B cell (primary cell): ENCODE measurements at regions not wholly inside any gene's neighbourhood (a gene's known extent, or its start where the extent isn't known, plus 50 kb on each side); places are given as distances from the start of the nearest gene placed in this dataset.
"Not testable (repeated sequence)": the region's sequence is repeated elsewhere in the genome, so short reads cannot be mapped to it uniquely, and the experiment has no call there.

Source experiments
- EZH2 ChIP-seq: IDR thresholded peaks from 2 replicates; pipeline ENCODE4 v1.6.1; 2012; ENCODE audit warnings: borderline replicate concordance, low read depth, mild to moderate bottlenecking, moderate library complexity, low read length; ENCODE audit not compliant: insufficient read depth, poor library complexity, severe bottlenecking
- TF ChIP-seq, protein P1 (sequence below): fragments of 200-600 bp; IDR thresholded peaks from one replicate; pipeline ENCODE4 v1.8.0; 2022; ENCODE audit warnings: antibody characterized with exemption, mild to moderate bottlenecking

DNA sequence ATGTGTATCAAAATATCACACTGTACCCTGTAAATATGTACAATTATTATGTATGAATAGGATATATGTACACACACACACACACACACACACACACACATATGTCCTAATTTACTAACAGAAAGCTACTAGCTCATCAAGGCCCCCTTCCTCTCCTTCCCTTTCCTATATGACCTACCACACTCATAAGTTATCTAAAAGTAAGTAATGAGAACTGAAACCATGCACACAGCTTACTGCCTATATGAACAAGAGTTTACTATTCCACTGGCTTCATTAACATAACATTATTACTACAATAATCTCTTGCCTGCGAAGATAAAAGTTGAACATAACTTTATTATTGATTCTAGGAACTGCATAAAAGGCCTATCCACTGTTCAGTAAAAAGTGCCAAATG lies 83.8 kb downstream of the MAGED4 start:
- TF ChIP-seq, protein P1, sequence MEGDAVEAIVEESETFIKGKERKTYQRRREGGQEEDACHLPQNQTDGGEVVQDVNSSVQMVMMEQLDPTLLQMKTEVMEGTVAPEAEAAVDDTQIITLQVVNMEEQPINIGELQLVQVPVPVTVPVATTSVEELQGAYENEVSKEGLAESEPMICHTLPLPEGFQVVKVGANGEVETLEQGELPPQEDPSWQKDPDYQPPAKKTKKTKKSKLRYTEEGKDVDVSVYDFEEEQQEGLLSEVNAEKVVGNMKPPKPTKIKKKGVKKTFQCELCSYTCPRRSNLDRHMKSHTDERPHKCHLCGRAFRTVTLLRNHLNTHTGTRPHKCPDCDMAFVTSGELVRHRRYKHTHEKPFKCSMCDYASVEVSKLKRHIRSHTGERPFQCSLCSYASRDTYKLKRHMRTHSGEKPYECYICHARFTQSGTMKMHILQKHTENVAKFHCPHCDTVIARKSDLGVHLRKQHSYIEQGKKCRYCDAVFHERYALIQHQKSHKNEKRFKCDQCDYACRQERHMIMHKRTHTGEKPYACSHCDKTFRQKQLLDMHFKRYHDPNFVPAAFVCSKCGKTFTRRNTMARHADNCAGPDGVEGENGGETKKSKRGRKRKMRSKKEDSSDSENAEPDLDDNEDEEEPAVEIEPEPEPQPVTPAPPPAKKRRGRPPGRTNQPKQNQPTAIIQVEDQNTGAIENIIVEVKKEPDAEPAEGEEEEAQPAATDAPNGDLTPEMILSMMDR: not testable (repeated sequence)
- not testable (repeated sequence) for TF ChIP-seq EZH2
